ENCODE measurements at regions not wholly inside any gene's neighbourhood (a gene's known extent, or its start where the extent isn't known, plus 50 kb on each side); places are given as distances from the start of the nearest gene placed in this dataset.

GRCh38 chr10:35699848-35700486 lies 57.9 kb upstream of the FZD8 start:
- no peak for DNase-seq (ENCODE audit: low read depth)
- TF ChIP-seq, protein P1, sequence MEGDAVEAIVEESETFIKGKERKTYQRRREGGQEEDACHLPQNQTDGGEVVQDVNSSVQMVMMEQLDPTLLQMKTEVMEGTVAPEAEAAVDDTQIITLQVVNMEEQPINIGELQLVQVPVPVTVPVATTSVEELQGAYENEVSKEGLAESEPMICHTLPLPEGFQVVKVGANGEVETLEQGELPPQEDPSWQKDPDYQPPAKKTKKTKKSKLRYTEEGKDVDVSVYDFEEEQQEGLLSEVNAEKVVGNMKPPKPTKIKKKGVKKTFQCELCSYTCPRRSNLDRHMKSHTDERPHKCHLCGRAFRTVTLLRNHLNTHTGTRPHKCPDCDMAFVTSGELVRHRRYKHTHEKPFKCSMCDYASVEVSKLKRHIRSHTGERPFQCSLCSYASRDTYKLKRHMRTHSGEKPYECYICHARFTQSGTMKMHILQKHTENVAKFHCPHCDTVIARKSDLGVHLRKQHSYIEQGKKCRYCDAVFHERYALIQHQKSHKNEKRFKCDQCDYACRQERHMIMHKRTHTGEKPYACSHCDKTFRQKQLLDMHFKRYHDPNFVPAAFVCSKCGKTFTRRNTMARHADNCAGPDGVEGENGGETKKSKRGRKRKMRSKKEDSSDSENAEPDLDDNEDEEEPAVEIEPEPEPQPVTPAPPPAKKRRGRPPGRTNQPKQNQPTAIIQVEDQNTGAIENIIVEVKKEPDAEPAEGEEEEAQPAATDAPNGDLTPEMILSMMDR (IDR thresholded peaks at IDR 0.05; ENCODE audit: insufficient read depth, low read depth, low read length, missing control alignments), result no peak
- H3K4me3 ChIP-seq (ENCODE audit: low read depth, low read length), result no peak overlapping the region

DNA sequence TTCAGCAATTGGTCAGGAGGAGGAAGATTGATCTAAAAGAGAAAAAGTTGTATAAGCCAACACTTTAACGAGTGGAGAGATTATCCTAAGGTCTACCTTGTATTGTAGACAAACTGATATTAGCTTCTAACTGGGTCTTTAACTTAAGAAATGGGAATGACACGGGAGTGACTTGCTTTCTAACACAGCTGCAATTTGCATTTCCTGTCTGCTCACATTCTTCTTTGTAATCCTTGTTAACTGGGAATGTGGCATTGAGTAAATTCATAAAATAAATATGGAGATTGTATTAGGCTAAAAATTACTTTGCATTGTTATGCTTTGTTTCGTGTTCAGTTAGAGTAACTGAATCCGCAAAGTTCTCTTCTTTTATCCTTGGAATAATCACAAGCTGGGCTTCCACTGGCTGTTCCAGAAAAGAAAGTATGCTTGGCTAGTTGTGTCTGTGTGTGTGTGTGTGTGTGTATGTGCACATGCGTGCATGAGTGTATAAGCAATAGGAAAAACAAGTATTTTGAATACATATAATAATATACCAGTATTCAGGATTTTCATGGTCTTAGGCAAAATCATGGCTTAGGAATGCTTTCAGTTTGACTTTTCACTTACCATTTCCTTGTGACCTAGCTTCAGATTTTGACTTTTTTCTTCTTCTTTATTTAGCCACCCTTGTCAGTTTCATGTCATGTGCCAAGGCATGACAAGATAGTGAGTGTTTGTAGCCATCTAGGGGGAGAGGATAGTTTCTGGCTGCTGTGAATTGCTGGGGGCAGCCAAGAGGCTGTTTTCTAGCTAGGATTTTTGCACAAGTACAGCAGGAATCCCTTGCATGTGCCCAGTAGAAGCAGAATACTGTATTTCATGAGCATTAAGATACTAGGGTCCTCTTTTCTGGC lies 54.5 kb upstream of the FZD8 start:
- H3K4me3 ChIP-seq (ENCODE audit: low read depth, low read length), result no peak overlapping the region
- TF ChIP-seq, protein P1 (IDR thresholded peaks at IDR 0.05; ENCODE audit: insufficient read depth, low read depth, low read length, missing control alignments), result no peak
- DNase-seq (ENCODE audit: low read depth), result no peak

DNA sequence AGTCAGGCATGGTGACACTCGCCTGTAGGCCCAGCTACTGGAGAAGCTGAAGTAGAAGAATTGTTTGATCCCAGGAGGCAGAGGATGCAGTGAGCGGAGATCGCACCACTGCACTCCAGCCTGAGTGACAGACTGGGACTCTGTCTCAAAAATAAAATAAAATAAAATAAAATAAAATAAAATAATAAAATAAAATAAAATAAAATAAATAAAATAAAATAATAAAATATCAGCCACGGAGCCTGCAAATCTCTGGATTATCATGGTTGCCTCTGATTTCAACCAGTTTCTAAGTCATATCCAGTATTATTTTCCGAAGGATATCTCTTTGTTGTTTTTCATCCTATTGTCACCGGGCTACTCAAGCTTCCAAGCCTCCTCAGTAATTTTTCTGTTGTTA lies 51.7 kb upstream of the FZD8 start:
- TF ChIP-seq, protein P1 (IDR thresholded peaks at IDR 0.05; ENCODE audit: insufficient read depth, low read depth, low read length, missing control alignments), result no peak
- DNase-seq (ENCODE audit: low read depth), result no peak
- H3K4me3 ChIP-seq (ENCODE audit: low read depth, low read length), result no peak overlapping the region
